Sigmoid colon (tissue), 6 donors: ENCODE measurements at regions not wholly inside any gene's neighbourhood (a gene's known extent, or its start where the extent isn't known, plus 50 kb on each side); places are given as distances from the start of the nearest gene placed in this dataset.

Source experiments
- DNase-seq: peaks from one replicate; pipeline ENCODE4 v3.0.0-alpha.2; 2019
- H3K27ac ChIP-seq, 4 donors: fragments of 200-600 bp; sonication (generic); one replicate each; pipeline ENCODE4 v1.5.1; 2016 to 2019; ENCODE audit warnings: mild to moderate bottlenecking in 1 of 4
- H3K27me3 ChIP-seq, 3 donors: fragments of 200-600 bp; sonication (generic); one replicate each; pipeline ENCODE4 v1.5.1; 2019; ENCODE audit warnings: mild to moderate bottlenecking in 1 of 3
- H3K36me3 ChIP-seq, 4 donors: fragments of 200-600 bp; sonication (generic); one replicate each; pipeline ENCODE4 v1.5.1; 2016 to 2019
- H3K4me1 ChIP-seq, 4 donors: fragments of 200-600 bp; sonication (generic); one replicate each; pipeline ENCODE4 v1.5.1; 2017 to 2019
- H3K4me3 ChIP-seq, 4 donors: fragments of 200-600 bp; sonication (generic); one replicate each; pipeline ENCODE4 v1.5.1; 2017 to 2019; ENCODE audit warnings: mild to moderate bottlenecking in 2 of 4, moderate library complexity in 1 of 4
- H3K9me3 ChIP-seq, 4 donors: fragments of 200-600 bp in 3 of 4; sonication (generic) in 3 of 4; one replicate each; pipeline versions ENCODE4 v1.5.1 to v1.6.1; 2013 to 2019
- CTCF ChIP-seq, 4 experiments: fragments of 450-650 bp in 3 of 4; fragments of 200-600 bp in 1 of 4; IDR thresholded peaks; one replicate each; pipeline ENCODE4 v1.5.1; 2016 to 2019; ENCODE audit warnings: antibody characterized with exemption in 4 of 4, mild to moderate bottlenecking in 3 of 4, moderate library complexity in 2 of 4
- EP300 ChIP-seq, 4 donors: sonication (generic); formaldehyde crosslinking; IDR thresholded peaks; one replicate each; pipeline ENCODE4 v1.6.1; 2017; ENCODE audit warnings: antibody characterized with exemption in 4 of 4
- POLR2A ChIP-seq, 2 donors: fragments of 450-650 bp; IDR thresholded peaks; one replicate each; pipeline ENCODE4 v1.6.1; 2016; ENCODE audit warnings: antibody characterized with exemption in 2 of 2, mild to moderate bottlenecking in 2 of 2, moderate library complexity in 2 of 2
- POLR2AphosphoS5 ChIP-seq, 4 donors: sonication (generic); formaldehyde crosslinking; IDR thresholded peaks; one replicate each; pipeline ENCODE4 v1.6.1; 2017; ENCODE audit warnings: antibody characterized with exemption in 4 of 4
- WGBS, 2 donors: extraction: QIAGEN DNeasy Blood & Tissue Kit; methylation state at CpG; one replicate each; pipeline ENCODE4 v1.1.7; 2013; 5-methylcytosine and 5-hydroxymethylcytosine counted together
- intact Hi-C: fragments of 100-400 bp; cut with DNase I; formaldehyde crosslinking; loops from one replicate; pipeline ENCODE4 v1.15.1; 2023
- donor health status: healthy with polysubstance abuse.
- donor health status: healthy.

- intact Hi-C loops, result no loop called here
- Histone ChIP-seq H3K27me3 (no peaks in the 10 kb centered on the region), H3K27ac (no peak overlapping the region), H3K4me1 (peaks cover 0 to 3% (median 0%) of the 10 kb centered on the region in 4 donors), H3K9me3 (no peaks in the 10 kb centered on the region), H3K36me3 (no peaks in the 10 kb centered on the region), H3K4me3 (no peak overlapping the region)
- no peak for TF ChIP-seq CTCF (IDR thresholded peaks at IDR 0.05)
- no peak for TF ChIP-seq EP300 (IDR thresholded peaks at IDR 0.05)
- TF ChIP-seq POLR2AphosphoS5 (IDR thresholded peaks at IDR 0.05), result no peak
- no peak for TF ChIP-seq POLR2A (IDR thresholded peaks at IDR 0.05)
- no peak for DNase-seq
- 64 to 68% methylated on average over 8 of the region's 8 CpGs for WGBS, 2 donors
Observed at GRCh38 chr3:102059145-102059943, 210.0 kb downstream of the NFKBIZ start.

- no peak for TF ChIP-seq POLR2AphosphoS5 (IDR thresholded peaks at IDR 0.05)
- TF ChIP-seq EP300 (IDR thresholded peaks at IDR 0.05), result no peak
- no peaks in the 10 kb centered on the region for H3K27me3 ChIP-seq
- H3K36me3 ChIP-seq, result no peaks in the 10 kb centered on the region
- no peaks in the 10 kb centered on the region for H3K9me3 ChIP-seq
- no peak overlapping the region for H3K4me3 ChIP-seq
- 47 to 80% methylated on average over 1 of the region's 1 CpG for WGBS, 2 donors
- no peaks in the 10 kb centered on the region for H3K4me1 ChIP-seq
- no peak overlapping the region for H3K27ac ChIP-seq
- intact Hi-C loops, result no loop called here
- no peak for DNase-seq
Observed at GRCh38 chr3:102060814-102061213, 211.5 kb downstream of the NFKBIZ start.

GRCh38 chr3:102063572-102063971, 214.3 kb downstream of the NFKBIZ start:
- H3K27me3 ChIP-seq, result no peaks in the 10 kb centered on the region
- intact Hi-C loops, result no loop called here
- 97 to 98% methylated on average over 8 of the region's 8 CpGs for WGBS, 2 donors

GRCh38 chr3:102066470-102066869, 217.2 kb downstream of the NFKBIZ start:
- intact Hi-C loops, result no loop called here
- DNase-seq, result no peak
- Histone ChIP-seq H3K4me3 (no peak overlapping the region), H3K27me3 (no peaks in the 10 kb centered on the region), H3K36me3 (no peaks in the 10 kb centered on the region), H3K27ac (no peak overlapping the region), H3K9me3 (no peaks in the 10 kb centered on the region), H3K4me1 (peaks cover 0 to 10% (median 0%) of the 10 kb centered on the region in 4 donors)
- TF ChIP-seq POLR2AphosphoS5 (IDR thresholded peaks at IDR 0.05), result no peak
- no peak for TF ChIP-seq POLR2A (IDR thresholded peaks at IDR 0.05)
- TF ChIP-seq CTCF (IDR thresholded peaks at IDR 0.05), result no peak
- no peak for TF ChIP-seq EP300 (IDR thresholded peaks at IDR 0.05)
- WGBS, 2 donors, result 85 to 90% methylated on average over 1 of the region's 1 CpG

More at GRCh38 chr3:102063572-102063971, 214.3 kb downstream of the NFKBIZ start:
- Histone ChIP-seq H3K9me3 (no peaks in the 10 kb centered on the region), H3K27ac (no peak overlapping the region), H3K36me3 (no peaks in the 10 kb centered on the region), H3K4me1 (no peaks in the 10 kb centered on the region), H3K4me3 (no peak overlapping the region)
- DNase-seq, result no peak
- no peak for TF ChIP-seq POLR2AphosphoS5 (IDR thresholded peaks at IDR 0.05)
- TF ChIP-seq EP300 (IDR thresholded peaks at IDR 0.05), result no peak
- no peak for TF ChIP-seq POLR2A (IDR thresholded peaks at IDR 0.05)
- TF ChIP-seq CTCF (IDR thresholded peaks at IDR 0.05), result no peak

- TF ChIP-seq POLR2A (IDR thresholded peaks at IDR 0.05) (no peak), EP300 (IDR thresholded peaks at IDR 0.05) (no peak), POLR2AphosphoS5 (IDR thresholded peaks at IDR 0.05) (no peak), CTCF (IDR thresholded peaks at IDR 0.05) (no peak)
- H3K4me1 ChIP-seq, result peaks cover 0 to 10% (median 0%) of the 10 kb centered on the region in 4 donors
- H3K4me3 ChIP-seq, result no peak overlapping the region
- WGBS, 2 donors, result 17 to 70% methylated on average over 1 of the region's 1 CpG
- H3K9me3 ChIP-seq, result no peaks in the 10 kb centered on the region
- H3K27me3 ChIP-seq, result no peaks in the 10 kb centered on the region
- H3K27ac ChIP-seq, result no peak overlapping the region
- intact Hi-C loops, result no loop called here
- no peak for DNase-seq
- H3K36me3 ChIP-seq, result no peaks in the 10 kb centered on the region
Observed at GRCh38 chr3:102068327-102068726, 219.0 kb downstream of the NFKBIZ start.
